ENCODE measurements at regions not wholly inside any gene's neighbourhood (a gene's known extent, or its start where the extent isn't known, plus 50 kb on each side); places are given as distances from the start of the nearest gene placed in this dataset.

- no peak for DNase-seq
Observed at GRCh38 chr16:85552980-85553435, 60.1 kb upstream of the GSE1 start.

GRCh38 chr16:85553436-85554113 is 59.5 kb upstream of the GSE1 start:
- no peak for DNase-seq

DNA sequence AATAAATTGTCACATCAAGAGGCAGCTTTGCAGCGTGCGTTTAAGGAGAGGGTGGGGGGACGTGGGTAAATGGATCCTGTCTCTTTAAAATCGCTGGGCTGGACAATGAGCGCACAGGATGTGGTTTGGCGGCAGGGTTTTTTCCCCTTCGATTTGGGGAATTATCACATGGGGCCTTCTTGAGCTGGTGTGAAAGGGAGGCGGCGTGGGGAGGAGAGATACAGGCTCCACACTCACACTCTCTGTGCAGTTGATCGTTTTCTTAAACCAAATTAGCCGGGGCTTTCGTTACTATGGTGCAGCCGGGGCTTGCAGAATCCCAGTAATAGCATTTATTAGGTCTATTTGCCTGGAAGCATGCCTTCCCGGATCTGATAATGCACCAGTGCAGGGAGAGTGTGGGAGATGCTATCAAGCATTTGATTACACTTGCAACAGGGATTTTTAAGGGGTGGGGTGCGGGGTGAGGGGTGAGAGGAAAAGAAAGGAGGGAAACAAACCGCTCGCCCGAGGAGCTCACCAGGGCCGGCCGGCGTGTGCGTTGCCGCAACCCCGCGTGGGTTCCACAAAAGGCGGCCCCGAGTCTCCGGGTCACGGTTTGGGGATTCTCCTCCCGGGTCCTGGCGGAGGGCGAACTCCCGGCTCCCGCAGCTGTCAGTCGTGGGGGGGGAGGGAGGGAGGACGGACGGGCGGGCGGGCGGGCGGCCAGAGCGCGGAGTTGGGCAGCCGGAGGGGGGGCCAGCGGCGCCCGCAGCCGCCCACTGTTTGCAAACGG is 58.8 kb upstream of the GSE1 start:
- no peak for DNase-seq

GRCh38 chr16:85554889-85555718 is 58.0 kb upstream of the GSE1 start:
- DNase-seq, result no peak

- no peak for DNase-seq
Observed at GRCh38 chr16:85555719-85556455, 57.2 kb upstream of the GSE1 start.

DNA sequence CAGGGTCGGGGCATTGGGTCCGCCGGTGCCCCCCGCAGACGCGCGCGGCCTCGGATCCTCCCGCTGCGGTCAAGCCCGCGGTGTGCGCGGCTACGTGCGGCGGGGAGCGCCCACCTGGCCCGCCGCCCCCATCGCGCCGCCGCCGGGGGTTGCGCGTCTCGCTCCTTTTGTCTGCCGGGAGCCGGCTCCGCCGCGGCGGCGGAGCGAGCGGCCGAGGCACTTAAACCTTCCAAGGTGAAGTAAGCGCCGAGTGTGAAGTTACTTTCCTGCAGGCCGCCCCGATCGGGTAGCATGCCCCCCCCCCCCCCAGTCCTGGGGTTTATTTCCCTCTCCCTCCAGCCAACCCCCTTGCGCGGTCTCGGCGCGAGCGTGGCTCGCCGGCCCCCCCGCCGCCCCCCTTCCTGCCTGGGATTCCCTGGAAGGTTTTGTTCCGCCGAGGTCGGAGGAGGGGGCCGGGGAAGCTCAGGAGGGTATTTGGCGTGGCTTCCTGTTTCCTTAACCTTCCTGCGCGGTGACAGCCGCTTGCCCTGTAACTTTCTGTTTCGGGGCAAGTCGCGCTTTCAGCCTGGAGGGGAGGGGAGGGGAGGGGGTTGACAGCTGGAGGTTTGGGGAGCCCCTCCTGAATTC is 56.6 kb upstream of the GSE1 start:
- DNase-seq, result no peak

GRCh38 chr16:85557083-85557970 is 55.8 kb upstream of the GSE1 start:
- no peak for DNase-seq

GRCh38 chr16:85557971-85558657 is 55.0 kb upstream of the GSE1 start:
- DNase-seq, result no peak

GRCh38 chr16:85560932-85561247 is 52.2 kb upstream of the GSE1 start:
- no peak for DNase-seq

DNA sequence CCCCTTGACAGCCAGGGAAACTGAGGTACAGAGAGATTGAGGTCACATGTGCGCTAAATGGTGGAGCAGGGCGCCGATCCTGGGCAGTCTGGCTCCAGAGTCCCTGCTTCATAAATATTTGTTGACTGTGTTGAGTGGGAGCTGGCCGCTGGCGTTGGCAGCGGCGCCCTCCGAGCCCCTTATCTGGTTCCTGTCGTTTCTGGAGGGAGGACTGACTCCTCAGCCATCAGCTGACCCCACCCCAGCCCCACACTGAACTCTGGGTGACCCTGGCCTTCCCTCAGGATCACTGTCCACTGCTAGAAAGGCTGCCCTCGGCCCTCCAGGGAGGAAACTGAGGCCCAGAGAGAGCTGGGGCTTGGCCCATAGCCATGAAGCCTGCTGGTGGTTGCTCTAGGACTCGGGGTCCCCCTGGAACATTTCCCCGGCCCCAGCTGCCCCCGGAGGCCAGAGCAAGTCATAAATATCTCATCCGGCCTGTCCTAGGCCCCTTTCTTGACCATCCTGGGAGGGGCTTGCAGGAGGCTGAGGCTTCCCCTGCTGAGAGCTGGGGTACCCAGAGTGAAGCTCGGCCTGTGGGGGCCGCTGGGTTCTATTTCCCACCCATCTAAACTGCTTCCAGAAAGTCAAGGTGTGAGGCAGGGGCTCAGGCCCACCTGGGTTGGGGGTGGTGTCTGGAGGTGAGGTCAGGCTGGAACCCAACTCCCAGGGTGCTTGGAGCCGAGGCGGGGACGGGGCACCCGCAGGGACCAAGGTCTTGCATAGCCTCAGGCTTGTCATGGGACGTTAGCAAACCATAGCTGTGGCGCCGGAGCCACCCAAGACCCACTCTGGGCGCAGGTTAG is 51.7 kb upstream of the GSE1 start:
- DNase-seq, result no peak

DNA sequence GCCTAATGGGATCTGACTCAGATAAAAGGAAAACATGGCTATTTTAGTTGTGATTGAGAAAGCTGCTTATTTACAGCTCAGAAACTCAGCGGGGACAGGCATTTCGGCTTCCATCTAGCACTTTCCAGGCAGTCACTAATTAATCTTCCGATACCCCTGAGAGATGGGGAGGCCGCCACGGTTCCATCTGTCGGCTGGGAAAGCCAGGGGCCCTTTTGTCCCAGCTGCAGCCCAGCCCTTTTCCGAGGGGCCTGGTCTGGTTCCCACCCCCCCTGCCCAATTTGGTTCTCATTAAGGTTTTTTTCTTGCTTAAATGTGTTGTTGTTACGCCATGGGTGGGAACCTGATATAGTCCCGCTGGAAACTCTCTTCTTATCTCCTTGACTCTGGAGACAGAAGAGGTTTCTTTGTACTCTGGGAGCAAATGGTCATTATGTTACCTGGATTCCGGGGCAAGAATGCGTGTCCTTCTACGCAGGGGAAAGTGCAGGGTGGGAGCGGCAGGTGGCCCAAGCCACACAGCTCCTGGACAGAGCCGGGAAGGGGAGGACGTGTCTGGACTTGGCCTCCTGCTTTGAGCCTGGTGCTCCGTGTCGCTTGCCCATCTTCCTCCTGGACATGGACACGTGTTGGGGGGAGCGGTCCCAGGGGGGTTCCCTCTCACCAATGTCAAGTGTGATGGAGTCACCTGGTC is 50.9 kb upstream of the GSE1 start:
- DNase-seq, result no peak

- no peak for DNase-seq
Observed at GRCh38 chr16:85563034-85563433, 50.1 kb upstream of the GSE1 start.
